ENCODE measurements at regions not wholly inside any gene's neighbourhood (a gene's known extent, or its start where the extent isn't known, plus 50 kb on each side); places are given as distances from the start of the nearest gene placed in this dataset.

GRCh38 chr1:190540366-190540765 is 62.7 kb upstream of the BRINP3 start:
- Mint-ChIP-seq H3K27ac (no peak overlapping the region), H3K36me3 (no peaks in the 10 kb centered on the region), H3K9me3 (peaks cover 0 to 11% of the 10 kb centered on the region in 2 donors)
- DNase-seq (ENCODE audit: low spot score in 2 of 2) (no peak), ATAC-seq (no peak)

- no peak for ATAC-seq
- Mint-ChIP-seq H3K9me3 (peaks cover 11 to 13% of the 10 kb centered on the region in 2 donors), H3K36me3 (no peaks in the 10 kb centered on the region), H3K27ac (no peak overlapping the region)
- DNase-seq (ENCODE audit: low spot score in 2 of 2), result no peak
Observed at GRCh38 chr1:190551638-190552037, 74.0 kb upstream of the BRINP3 start.

- Mint-ChIP-seq H3K27ac (no peak overlapping the region), H3K36me3 (no peaks in the 10 kb centered on the region), H3K9me3 (peaks cover 13 to 19% of the 10 kb centered on the region in 2 donors)
- DNase-seq (ENCODE audit: low spot score in 2 of 2) (no peak), ATAC-seq (no peak)
Observed at GRCh38 chr1:190560161-190560681, 82.6 kb upstream of the BRINP3 start.

- ATAC-seq, result no peak
- peaks cover 10 to 17% of the 10 kb centered on the region in 2 donors for H3K9me3 Mint-ChIP-seq
- H3K27ac Mint-ChIP-seq, result no peak overlapping the region
Observed at GRCh38 chr1:190563230-190563629, 85.6 kb upstream of the BRINP3 start.

GRCh38 chr1:190564117-190564516 is 86.5 kb upstream of the BRINP3 start:
- Mint-ChIP-seq H3K27ac (no peak overlapping the region), H3K9me3 (peaks cover 10 to 17% of the 10 kb centered on the region in 2 donors), H3K36me3 (no peaks in the 10 kb centered on the region)
- ATAC-seq (no peak), DNase-seq (ENCODE audit: low spot score in 2 of 2) (no peak)

More at GRCh38 chr1:190563230-190563629, 85.6 kb upstream of the BRINP3 start:
- no peak for DNase-seq (ENCODE audit: low spot score in 2 of 2)
- no peaks in the 10 kb centered on the region for H3K36me3 Mint-ChIP-seq

GRCh38 chr1:190578017-190578416 is 100.4 kb upstream of the BRINP3 start:
- H3K27ac Mint-ChIP-seq, result no peak overlapping the region

GRCh38 chr1:190578526-190578925 is 100.9 kb upstream of the BRINP3 start:
- DNase-seq (ENCODE audit: low spot score in 2 of 2), result no peak
- ATAC-seq, result no peak
- Mint-ChIP-seq H3K27ac (no peak overlapping the region), H3K36me3 (no peaks in the 10 kb centered on the region), H3K9me3 (peaks cover 5 to 21% of the 10 kb centered on the region in 2 donors)

More at GRCh38 chr1:190578017-190578416, 100.4 kb upstream of the BRINP3 start:
- DNase-seq (ENCODE audit: low spot score in 2 of 2) (no peak), ATAC-seq (no peak)
- Mint-ChIP-seq H3K9me3 (peaks cover 5 to 20% of the 10 kb centered on the region in 2 donors), H3K36me3 (no peaks in the 10 kb centered on the region)

- Mint-ChIP-seq H3K36me3 (no peaks in the 10 kb centered on the region), H3K27ac (no peak overlapping the region), H3K9me3 (peaks cover 0 to 17% of the 10 kb centered on the region in 2 donors)
- ATAC-seq (no peak), DNase-seq (ENCODE audit: low spot score in 2 of 2) (no peak)
Observed at GRCh38 chr1:190579552-190580193, 102.0 kb upstream of the BRINP3 start.

GRCh38 chr1:190583862-190584261 is 106.2 kb upstream of the BRINP3 start:
- ATAC-seq (no peak), DNase-seq (ENCODE audit: low spot score in 2 of 2) (no peak)
- H3K27ac Mint-ChIP-seq, result no peak overlapping the region
- H3K9me3 Mint-ChIP-seq, result peaks cover 3 to 4% of the 10 kb centered on the region in 2 donors
- no peaks in the 10 kb centered on the region for H3K36me3 Mint-ChIP-seq

- H3K9me3 Mint-ChIP-seq, result peaks cover 17% of the 10 kb centered on the region in 2 donors
- no peak overlapping the region for H3K27ac Mint-ChIP-seq
- DNase-seq (ENCODE audit: low spot score in 2 of 2) (no peak), ATAC-seq (no peak)
- H3K36me3 Mint-ChIP-seq, result no peaks in the 10 kb centered on the region
Observed at GRCh38 chr1:190588424-190588823, 110.8 kb upstream of the BRINP3 start.

- DNase-seq (ENCODE audit: low spot score in 2 of 2) (no peak), ATAC-seq (no peak)
- Mint-ChIP-seq H3K27ac (no peak overlapping the region), H3K36me3 (no peaks in the 10 kb centered on the region), H3K9me3 (peaks cover 19 to 22% of the 10 kb centered on the region in 2 donors)
Observed at GRCh38 chr1:190595438-190595837, 117.8 kb upstream of the BRINP3 start.

GRCh38 chr1:190597294-190597693 is 119.6 kb upstream of the BRINP3 start:
- no peaks in the 10 kb centered on the region for H3K36me3 Mint-ChIP-seq
- no peak overlapping the region for H3K27ac Mint-ChIP-seq
- DNase-seq (ENCODE audit: low spot score in 2 of 2) (no peak), ATAC-seq (no peak)
- H3K9me3 Mint-ChIP-seq, result peaks cover 16% of the 10 kb centered on the region in 2 donors

- no peak for DNase-seq (ENCODE audit: low spot score in 2 of 2)
- no peaks in the 10 kb centered on the region for H3K36me3 Mint-ChIP-seq
- no peak overlapping the region for H3K27ac Mint-ChIP-seq
- ATAC-seq, result no peak
- H3K9me3 Mint-ChIP-seq, result peaks cover 9 to 14% of the 10 kb centered on the region in 2 donors
Observed at GRCh38 chr1:190599670-190600069, 122.0 kb upstream of the BRINP3 start.

GRCh38 chr1:190602325-190602724 is 124.7 kb upstream of the BRINP3 start:
- peaks cover 4 to 14% of the 10 kb centered on the region in 2 donors for H3K9me3 Mint-ChIP-seq
- ATAC-seq (no peak), DNase-seq (ENCODE audit: low spot score in 2 of 2) (no peak)
- no peak overlapping the region for H3K27ac Mint-ChIP-seq
- H3K36me3 Mint-ChIP-seq, result no peaks in the 10 kb centered on the region

- no peak overlapping the region for H3K27ac Mint-ChIP-seq
- ATAC-seq (no peak), DNase-seq (ENCODE audit: low spot score in 2 of 2) (no peak)
- peaks cover 4 to 6% of the 10 kb centered on the region in 2 donors for H3K9me3 Mint-ChIP-seq
- no peaks in the 10 kb centered on the region for H3K36me3 Mint-ChIP-seq
Observed at GRCh38 chr1:190608282-190608681, 130.6 kb upstream of the BRINP3 start.

- H3K36me3 Mint-ChIP-seq, result peaks cover 0 to 12% of the 10 kb centered on the region in 2 donors
- ATAC-seq (no peak), DNase-seq (ENCODE audit: low spot score in 2 of 2) (no peak)
- H3K9me3 Mint-ChIP-seq, result peaks cover 10 to 11% of the 10 kb centered on the region in 2 donors
- H3K27ac Mint-ChIP-seq, result no peak overlapping the region
Observed at GRCh38 chr1:190615818-190616217, 138.2 kb upstream of the BRINP3 start.

GRCh38 chr1:190616235-190616634 is 138.6 kb upstream of the BRINP3 start:
- H3K27ac Mint-ChIP-seq, result no peak overlapping the region
- DNase-seq (ENCODE audit: low spot score in 2 of 2) (no peak), ATAC-seq (no peak)
- H3K36me3 Mint-ChIP-seq, result peaks cover 0 to 12% of the 10 kb centered on the region in 2 donors
- peaks cover 10 to 11% of the 10 kb centered on the region in 2 donors for H3K9me3 Mint-ChIP-seq

- H3K36me3 Mint-ChIP-seq, result peaks cover 0 to 12% of the 10 kb centered on the region in 2 donors
- H3K27ac Mint-ChIP-seq, result no peak overlapping the region
- no peak for DNase-seq (ENCODE audit: low spot score in 2 of 2)
- peaks cover 11 to 13% of the 10 kb centered on the region in 2 donors for H3K9me3 Mint-ChIP-seq
- ATAC-seq, result no peak
Observed at GRCh38 chr1:190619724-190620123, 142.1 kb upstream of the BRINP3 start.
